Caco-2 (cell line): ENCODE measurements at regions not wholly inside any gene's neighbourhood (a gene's known extent, or its start where the extent isn't known, plus 50 kb on each side); places are given as distances from the start of the nearest gene placed in this dataset.

ENCODE experiments used
- BruUV-seq: library from RNA; stranded (reverse); fragments of 400-500 nt; replicated peaks from 2 replicates; lab custom pipeline; 2021; lab: Mats Ljungman, UMichigan
- CTCF ChIA-PET: fragments of 300-600 bp; sonication (Branson Sonifier 250); formaldehyde crosslinking; loops from one replicate; lab custom pipeline; 2022; ENCODE audit warnings: antibody characterized with exemption; lab: Charles Lee
- POLR2A ChIA-PET: fragments of 300-600 bp; sonication (Branson Sonifier 250); formaldehyde crosslinking; loops from one replicate; lab custom pipeline; 2022; ENCODE audit warnings: antibody characterized with exemption; lab: Charles Lee
- DNase-seq, 2 experiments: peaks; one replicate each; pipeline versions ENCODE4 v3.0.0 to v3.0.0-alpha.2; 2020 to 2022
- H3K27me3 ChIP-seq: replicated peaks from 2 replicates; pipeline ENCODE4 v1.6.0; 2011; ENCODE audit warnings: low read length; ENCODE audit not compliant: control insufficient read depth, insufficient read depth
- H3K36me3 ChIP-seq: 2 replicates; pipeline ENCODE4 v1.5.1; 2011; ENCODE audit warnings: low read length; ENCODE audit not compliant: control insufficient read depth, insufficient read depth
- H3K4me1 ChIP-seq: fragments of 250-450 bp; sonication (Bioruptor Pico); 2 replicates; pipeline ENCODE4 v1.5.1; 2020; ENCODE audit warnings: mild to moderate bottlenecking
- H3K4me3 ChIP-seq: 2 replicates; pipeline ENCODE4 v1.5.1; 2011; ENCODE audit warnings: low read depth, mild to moderate bottlenecking, control low read depth, low read length
- H3K9me3 ChIP-seq: fragments of 250-450 bp; sonication (Bioruptor Pico); 2 replicates; pipeline ENCODE4 v1.5.1; 2020; ENCODE audit warnings: mild to moderate bottlenecking, moderate library complexity
- H3K27ac Mint-ChIP-seq: one replicate; pipeline ENCODE4 v1.8.0; 2022; ENCODE audit warnings: mixed read lengths; ENCODE audit not compliant: unreplicated experiment
- H3K27me3 Mint-ChIP-seq: one replicate; pipeline ENCODE4 v1.8.0; 2022; ENCODE audit warnings: mixed read lengths; ENCODE audit not compliant: insufficient read depth, unreplicated experiment
- H3K36me3 Mint-ChIP-seq: one replicate; pipeline ENCODE4 v1.8.0; 2022; ENCODE audit warnings: mild to moderate bottlenecking, mixed read lengths; ENCODE audit not compliant: insufficient read depth, unreplicated experiment
- H3K4me1 Mint-ChIP-seq: one replicate; pipeline ENCODE4 v1.8.0; 2022; ENCODE audit warnings: low read depth, mixed read lengths; ENCODE audit not compliant: unreplicated experiment
- H3K4me3 Mint-ChIP-seq: one replicate; pipeline ENCODE4 v1.8.0; 2022; ENCODE audit warnings: mild to moderate bottlenecking, moderate library complexity, mixed read lengths; ENCODE audit not compliant: unreplicated experiment
- H3K9me3 Mint-ChIP-seq: one replicate; pipeline ENCODE4 v1.8.0; 2022; ENCODE audit warnings: mixed read lengths; ENCODE audit not compliant: unreplicated experiment
- intact Hi-C: fragments of 100-400 bp; cut with micrococcal nuclease; formaldehyde crosslinking; loops from one replicate; pipeline ENCODE4 v1.10.0; 2022; ENCODE audit not compliant: unreplicated experiment
- TF ChIP-seq, protein P1 (sequence below), 2 experiments: fragments of 200-600 bp in 1 of 2; IDR thresholded peaks; 1 replicate in 1 of 2; 2 replicates in 1 of 2; pipeline versions ENCODE4 v1.5.1 to v1.8.0; 2011 to 2022; ENCODE audit warnings: antibody characterized with exemption in 1 of 2, control low read depth in 1 of 2, inconsistent platforms in 1 of 2, low read depth in 1 of 2, low read length in 1 of 2, mild to moderate bottlenecking in 1 of 2, moderate library complexity in 1 of 2; ENCODE audit not compliant: insufficient read depth in 1 of 2, severe bottlenecking in 1 of 2, unreplicated experiment in 1 of 2

DNA sequence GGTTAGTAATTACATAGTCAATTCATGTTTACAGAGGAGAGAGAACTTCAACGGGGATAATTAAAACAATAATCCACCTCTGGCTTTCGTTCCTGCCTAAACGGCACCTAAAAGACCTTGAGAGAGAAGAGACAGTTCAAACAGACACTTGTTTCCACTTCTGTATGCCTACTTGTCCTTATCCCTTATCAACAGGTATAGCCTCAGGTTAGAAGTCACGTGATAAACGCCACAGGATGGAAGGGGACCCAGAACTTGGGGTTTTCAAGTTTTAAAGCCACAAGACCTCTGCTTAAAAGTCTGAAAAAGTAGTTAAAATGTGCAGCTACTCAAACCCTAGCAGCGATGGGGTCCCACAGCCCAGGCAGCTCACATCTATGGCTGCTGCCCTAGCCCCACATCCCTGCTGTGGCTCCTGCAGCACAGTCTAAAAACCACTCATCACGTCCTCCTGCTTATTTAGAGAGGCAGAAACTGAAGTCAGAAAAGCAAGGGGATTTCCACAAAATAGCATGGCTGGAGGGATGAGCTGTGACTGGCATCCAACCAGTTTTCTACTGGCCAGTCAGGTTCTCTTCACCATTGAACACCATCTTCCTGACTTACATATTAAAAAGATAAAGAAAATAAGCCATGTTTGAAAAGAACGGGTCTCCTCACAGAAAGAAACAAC, 51.2 kb upstream of the SEC16B start:
- POLR2A ChIA-PET: no interaction called here
- intact Hi-C loops: no loop called here
- no TSS peak for BruUV-seq

DNA sequence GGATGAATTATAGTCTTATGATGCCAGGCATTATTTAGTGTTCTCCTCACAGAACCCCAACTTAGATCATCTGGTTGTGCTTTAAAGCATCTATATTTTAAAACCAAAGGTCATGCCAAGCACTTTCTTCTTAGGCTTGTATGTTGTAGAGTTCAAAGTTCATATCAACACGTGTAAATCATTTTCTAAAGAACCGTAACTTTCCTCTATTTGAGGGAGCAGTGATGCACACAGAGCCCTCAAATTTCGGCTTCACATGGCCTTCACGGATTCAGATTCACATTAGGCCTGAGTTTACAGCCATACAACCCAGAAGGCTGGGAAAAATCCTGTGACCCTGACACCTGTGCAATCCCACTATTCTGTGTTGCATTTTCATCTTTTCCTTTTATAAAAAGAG, 52.1 kb upstream of the SEC16B start:
- POLR2A ChIA-PET: no interaction called here
- Mint-ChIP-seq H3K4me1 (peaks cover 21% of the 10 kb centered on the region), H3K36me3 (no peaks in the 10 kb centered on the region), H3K4me3 (no peak overlapping the region), H3K27ac (no peak overlapping the region), H3K27me3 (no peaks in the 10 kb centered on the region), H3K9me3 (peaks cover 10% of the 10 kb centered on the region)
- CTCF ChIA-PET: no interaction called here
- TF ChIP-seq, protein P1, sequence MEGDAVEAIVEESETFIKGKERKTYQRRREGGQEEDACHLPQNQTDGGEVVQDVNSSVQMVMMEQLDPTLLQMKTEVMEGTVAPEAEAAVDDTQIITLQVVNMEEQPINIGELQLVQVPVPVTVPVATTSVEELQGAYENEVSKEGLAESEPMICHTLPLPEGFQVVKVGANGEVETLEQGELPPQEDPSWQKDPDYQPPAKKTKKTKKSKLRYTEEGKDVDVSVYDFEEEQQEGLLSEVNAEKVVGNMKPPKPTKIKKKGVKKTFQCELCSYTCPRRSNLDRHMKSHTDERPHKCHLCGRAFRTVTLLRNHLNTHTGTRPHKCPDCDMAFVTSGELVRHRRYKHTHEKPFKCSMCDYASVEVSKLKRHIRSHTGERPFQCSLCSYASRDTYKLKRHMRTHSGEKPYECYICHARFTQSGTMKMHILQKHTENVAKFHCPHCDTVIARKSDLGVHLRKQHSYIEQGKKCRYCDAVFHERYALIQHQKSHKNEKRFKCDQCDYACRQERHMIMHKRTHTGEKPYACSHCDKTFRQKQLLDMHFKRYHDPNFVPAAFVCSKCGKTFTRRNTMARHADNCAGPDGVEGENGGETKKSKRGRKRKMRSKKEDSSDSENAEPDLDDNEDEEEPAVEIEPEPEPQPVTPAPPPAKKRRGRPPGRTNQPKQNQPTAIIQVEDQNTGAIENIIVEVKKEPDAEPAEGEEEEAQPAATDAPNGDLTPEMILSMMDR (IDR thresholded peaks at IDR 0.05; ENCODE audit: insufficient read depth in 1 of 2, low read depth in 1 of 2, low read length in 1 of 2, severe bottlenecking in 1 of 2, unreplicated experiment in 1 of 2): no peak
- DNase-seq: no peak
- Histone ChIP-seq H3K9me3 (no peaks in the 10 kb centered on the region; the same call in 1 of the 2 replicates), H3K4me3 (no peak overlapping the region), H3K27me3 (no peaks in the 10 kb centered on the region), H3K4me1 (peaks cover 24% of the 10 kb centered on the region), H3K36me3 (no peaks in the 10 kb centered on the region)
- no TSS peak for BruUV-seq
- intact Hi-C loops: no loop called here

More for the DNA sequence above, 51.2 kb upstream of the SEC16B start:
- Mint-ChIP-seq H3K27me3 (no peaks in the 10 kb centered on the region), H3K36me3 (no peaks in the 10 kb centered on the region), H3K4me3 (no peak overlapping the region), H3K27ac (no peak overlapping the region), H3K9me3 (peaks cover 10% of the 10 kb centered on the region), H3K4me1 (peaks cover 21% of the 10 kb centered on the region)
- Histone ChIP-seq H3K4me3 (no peak overlapping the region), H3K9me3 (no peaks in the 10 kb centered on the region; the same call in 1 of the 2 replicates), H3K27me3 (no peaks in the 10 kb centered on the region), H3K36me3 (no peaks in the 10 kb centered on the region), H3K4me1 (peaks cover 24% of the 10 kb centered on the region)
- CTCF ChIA-PET: no interaction called here
- DNase-seq: no peak
- TF ChIP-seq, protein P1 (IDR thresholded peaks at IDR 0.05; ENCODE audit: insufficient read depth in 1 of 2, low read depth in 1 of 2, low read length in 1 of 2, severe bottlenecking in 1 of 2, unreplicated experiment in 1 of 2): no peak

DNA sequence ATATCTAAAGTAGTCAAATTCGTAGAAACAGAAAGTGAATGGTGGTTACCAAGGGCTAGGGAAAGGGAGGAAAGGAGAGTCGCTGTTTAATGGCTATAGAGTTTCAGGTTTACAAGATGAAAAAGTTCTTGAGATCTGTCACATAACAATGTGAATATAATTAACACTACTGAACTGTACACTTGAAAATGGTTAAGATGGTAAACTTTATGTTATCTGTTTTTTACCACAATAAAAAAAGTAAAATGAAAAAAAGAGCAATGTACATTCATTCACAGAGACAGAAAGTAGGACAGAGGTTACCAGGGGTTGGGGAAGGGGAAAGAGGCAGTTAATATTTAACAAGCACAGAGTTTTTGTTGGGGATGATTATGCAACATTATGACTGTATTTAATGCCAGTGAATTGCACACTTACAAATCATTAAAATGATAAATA, 53.3 kb upstream of the SEC16B start:
- Mint-ChIP-seq H3K4me1 (peaks cover 21% of the 10 kb centered on the region), H3K36me3 (no peaks in the 10 kb centered on the region), H3K4me3 (peak overlapping the region; percentile 13), H3K27ac (no peak overlapping the region), H3K27me3 (no peaks in the 10 kb centered on the region), H3K9me3 (no peaks in the 10 kb centered on the region)
- no peaks in the 10 kb centered on the region for H3K36me3 ChIP-seq
- peak in 1 of 2 experiments; percentile 54 for DNase-seq
- BruUV-seq: no TSS peak
- TF ChIP-seq, protein P1 (IDR thresholded peaks at IDR 0.05; ENCODE audit: insufficient read depth in 1 of 2, low read depth in 1 of 2, low read length in 1 of 2, severe bottlenecking in 1 of 2, unreplicated experiment in 1 of 2): no peak
- H3K9me3 ChIP-seq: no peaks in the 10 kb centered on the region; the same call in 1 of the 2 replicates
- H3K27me3 ChIP-seq: no peaks in the 10 kb centered on the region
- no peak overlapping the region for H3K4me3 ChIP-seq
- ChIA-PET POLR2A (no interaction called here), CTCF (no interaction called here)
- intact Hi-C loops: no loop called here
- peaks cover 24% of the 10 kb centered on the region for H3K4me1 ChIP-seq
